Activated CD4-positive, alpha-beta memory T cell treated with anti-CD3 and anti-CD28 coated beads for 36 hours (primary cell): ENCODE measurements at regions not wholly inside any gene's neighbourhood (a gene's known extent, or its start where the extent isn't known, plus 50 kb on each side); places are given as distances from the start of the nearest gene placed in this dataset.
"Not testable (repeated sequence)": the region's sequence is repeated elsewhere in the genome, so short reads cannot be mapped to it uniquely, and the experiment has no call there.

ENCODE experiments used
- CTCF ChIA-PET: fragments of 350-600 bp; sonication (Branson Sonifier 250); formaldehyde crosslinking; loops from one replicate; lab custom pipeline; 2021; ENCODE audit warnings: antibody characterized with exemption, inconsistent platforms; lab: Charles Lee
- POLR2A ChIA-PET: fragments of 350-600 bp; sonication (Branson Sonifier 250); formaldehyde crosslinking; loops from one replicate; lab custom pipeline; 2021; ENCODE audit warnings: antibody characterized with exemption; lab: Charles Lee
- DNase-seq: peaks from one replicate; pipeline ENCODE4 v3.0.0-alpha.2; 2020
- H3K27ac Mint-ChIP-seq: one replicate; pipeline ENCODE4 v1.8.0; 2021; ENCODE audit warnings: mixed read lengths
- H3K27me3 Mint-ChIP-seq: one replicate; pipeline ENCODE4 v1.8.0; 2021; ENCODE audit warnings: mixed read lengths
- H3K36me3 Mint-ChIP-seq: one replicate; pipeline ENCODE4 v1.8.0; 2021; ENCODE audit warnings: mixed read lengths
- H3K4me1 Mint-ChIP-seq: one replicate; pipeline ENCODE4 v1.8.0; 2021; ENCODE audit warnings: low read depth, mixed read lengths
- H3K4me3 Mint-ChIP-seq: one replicate; pipeline ENCODE4 v1.8.0; 2021; ENCODE audit warnings: mild to moderate bottlenecking, mixed read lengths
- H3K9me3 Mint-ChIP-seq: one replicate; pipeline ENCODE4 v1.8.0; 2021; ENCODE audit warnings: mixed read lengths
- intact Hi-C: fragments of 100-400 bp; cut with micrococcal nuclease; formaldehyde crosslinking; loops from one replicate; pipeline ENCODE4 v1.15.1; 2023

- DNase-seq: no peak
- H3K4me3 Mint-ChIP-seq: no peak overlapping the region
- CTCF ChIA-PET: no interaction called here
- POLR2A ChIA-PET: no interaction called here
- peaks cover 22% of the 10 kb centered on the region for H3K27me3 Mint-ChIP-seq
- no peak overlapping the region for H3K27ac Mint-ChIP-seq
- no peaks in the 10 kb centered on the region for H3K36me3 Mint-ChIP-seq
- intact Hi-C loops: no loop called here
- peaks cover under 1% of the 10 kb centered on the region for H3K4me1 Mint-ChIP-seq
- H3K9me3 Mint-ChIP-seq: no peaks in the 10 kb centered on the region
These were observed 186.7 kb downstream of the LARP7 start for GRCh38 chr4:112823606-112824005.

GRCh38 chr4:112830753-112831386, 193.9 kb downstream of the LARP7 start:
- H3K4me1 Mint-ChIP-seq: no peaks in the 10 kb centered on the region
- no peaks in the 10 kb centered on the region for H3K36me3 Mint-ChIP-seq
- ChIA-PET POLR2A (no interaction called here), CTCF (no interaction called here)
- no peak for DNase-seq
- H3K9me3 Mint-ChIP-seq: no peaks in the 10 kb centered on the region
- intact Hi-C loops: no loop called here
- no peak overlapping the region for H3K4me3 Mint-ChIP-seq
- H3K27ac Mint-ChIP-seq: no peak overlapping the region
- peaks cover 5% of the 10 kb centered on the region for H3K27me3 Mint-ChIP-seq

DNA sequence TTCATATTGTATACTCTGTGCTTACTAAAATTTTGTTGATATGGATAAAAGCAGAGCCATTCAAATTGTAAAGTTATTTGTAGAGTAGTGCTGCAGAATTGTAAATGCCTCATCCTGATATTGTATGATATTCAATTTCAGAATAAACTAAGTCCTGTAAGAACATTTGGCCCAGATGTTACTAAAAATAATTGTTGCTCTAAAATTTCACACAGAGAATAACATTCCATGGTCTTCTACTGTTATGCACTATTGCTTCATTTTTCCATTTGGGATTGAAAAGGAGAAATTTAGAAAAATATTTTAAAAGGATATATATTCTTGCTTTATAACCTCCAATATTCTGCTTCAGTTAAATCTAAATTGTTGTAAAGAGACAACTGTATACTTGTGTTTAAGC, 195.6 kb downstream of the LARP7 start:
- ChIA-PET CTCF (no interaction called here), POLR2A (no interaction called here)
- Mint-ChIP-seq H3K9me3 (peaks cover 5% of the 10 kb centered on the region), H3K4me1 (no peaks in the 10 kb centered on the region), H3K27me3 (no peaks in the 10 kb centered on the region), H3K36me3 (no peaks in the 10 kb centered on the region), H3K27ac (no peak overlapping the region), H3K4me3 (no peak overlapping the region)
- intact Hi-C loops: no loop called here
- DNase-seq: no peak

GRCh38 chr4:112836895-112837294, 200.0 kb downstream of the LARP7 start:
- CTCF ChIA-PET: no interaction called here

GRCh38 chr4:112838015-112838414, 201.1 kb downstream of the LARP7 start:
- CTCF ChIA-PET, H3K4me1 Mint-ChIP-seq, H3K27ac Mint-ChIP-seq, intact Hi-C loops, H3K4me3 Mint-ChIP-seq, DNase-seq, POLR2A ChIA-PET, H3K36me3 Mint-ChIP-seq, H3K27me3 Mint-ChIP-seq, H3K9me3 Mint-ChIP-seq: not testable (repeated sequence)

More at GRCh38 chr4:112836895-112837294, 200.0 kb downstream of the LARP7 start:
- Mint-ChIP-seq H3K4me3 (no peak overlapping the region), H3K27ac (no peak overlapping the region), H3K4me1 (no peaks in the 10 kb centered on the region), H3K36me3 (no peaks in the 10 kb centered on the region), H3K9me3 (peaks cover 5% of the 10 kb centered on the region), H3K27me3 (peaks cover 2% of the 10 kb centered on the region)
- no peak for DNase-seq
- POLR2A ChIA-PET: no interaction called here
- intact Hi-C loops: no loop called here

DNA sequence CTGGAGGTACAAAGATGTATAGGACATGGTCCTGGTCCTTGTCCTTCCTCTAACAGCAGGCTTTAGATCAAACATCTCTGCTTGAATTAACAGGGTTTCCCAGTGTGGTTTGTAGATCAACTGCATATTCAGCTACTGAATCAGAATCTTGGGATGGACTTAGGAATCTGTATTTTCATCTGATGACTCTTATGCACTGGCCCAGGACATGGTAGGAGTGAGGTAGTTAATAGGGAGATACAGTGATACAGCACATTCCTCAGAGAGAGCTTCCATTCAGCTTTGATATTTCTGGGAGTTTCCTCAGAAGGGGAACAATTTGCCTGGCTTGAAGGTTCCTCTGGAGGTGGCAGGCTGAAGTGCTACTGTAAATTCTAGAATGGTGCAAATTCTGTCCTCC, 203.1 kb downstream of the LARP7 start:
- CTCF ChIA-PET: no interaction called here
- H3K27ac Mint-ChIP-seq: no peak overlapping the region
- DNase-seq: no peak
- H3K27me3 Mint-ChIP-seq: peaks cover 2% of the 10 kb centered on the region
- H3K36me3 Mint-ChIP-seq: no peaks in the 10 kb centered on the region
- H3K9me3 Mint-ChIP-seq: peaks cover 5% of the 10 kb centered on the region
- intact Hi-C loops: no loop called here
- POLR2A ChIA-PET: no interaction called here
- no peak overlapping the region for H3K4me3 Mint-ChIP-seq
- H3K4me1 Mint-ChIP-seq: no peaks in the 10 kb centered on the region

DNA sequence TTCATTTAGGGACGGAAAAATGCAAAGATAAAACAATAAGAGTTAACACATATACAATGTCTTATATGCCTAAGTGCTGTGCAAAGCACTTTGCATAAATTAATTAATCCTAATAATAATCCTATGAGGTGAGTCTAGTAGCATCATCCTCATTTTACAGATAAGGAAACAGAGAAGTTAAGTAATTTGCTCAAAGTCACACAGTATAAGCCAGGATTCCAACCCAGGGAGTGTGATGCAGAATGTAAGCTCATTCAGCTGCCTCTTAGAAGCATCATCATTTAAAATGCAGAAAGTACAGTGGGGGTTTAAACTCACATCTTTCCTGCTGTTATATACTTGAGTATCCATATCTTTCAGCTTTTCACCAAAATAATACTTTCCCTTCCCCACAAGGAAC, 203.7 kb downstream of the LARP7 start:
- intact Hi-C loops: no loop called here
- DNase-seq: no peak
- CTCF ChIA-PET: no interaction called here
- Mint-ChIP-seq H3K4me1 (no peaks in the 10 kb centered on the region), H3K9me3 (peaks cover 5% of the 10 kb centered on the region), H3K27me3 (peaks cover 2% of the 10 kb centered on the region), H3K4me3 (no peak overlapping the region), H3K27ac (no peak overlapping the region), H3K36me3 (no peaks in the 10 kb centered on the region)
- POLR2A ChIA-PET: no interaction called here

DNA sequence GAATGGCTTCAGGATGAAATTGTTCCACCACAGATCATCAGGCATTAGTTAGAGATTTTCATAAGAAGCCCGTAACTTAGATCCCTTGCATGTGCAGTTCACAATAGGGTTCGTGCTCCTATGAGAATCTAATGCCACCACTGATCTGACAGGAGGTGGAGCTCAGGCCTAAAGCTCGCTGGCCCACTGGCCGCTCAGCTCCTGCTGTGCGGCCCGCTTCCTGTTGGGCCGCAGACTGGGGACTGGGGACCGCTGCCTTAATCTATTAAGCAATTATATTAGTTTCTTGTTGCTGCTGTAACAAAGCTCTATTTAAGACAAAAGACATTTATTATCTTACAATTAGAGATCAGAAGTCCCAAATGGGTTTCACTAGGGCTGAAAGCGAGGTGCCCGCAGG, 205.6 kb downstream of the LARP7 start:
- Mint-ChIP-seq H3K4me3 (no peak overlapping the region), H3K9me3 (no peaks in the 10 kb centered on the region), H3K27ac (no peak overlapping the region), H3K27me3 (peaks cover 2% of the 10 kb centered on the region), H3K36me3 (no peaks in the 10 kb centered on the region), H3K4me1 (no peaks in the 10 kb centered on the region)
- POLR2A ChIA-PET: no interaction called here
- intact Hi-C loops: no loop called here
- no peak for DNase-seq
- CTCF ChIA-PET: interaction anchor here (0.6 kb wide), 1 partner anchor 207 kb away, joined by 3 read pairs; no protein-coding TSS in a partner anchor

- no peaks in the 10 kb centered on the region for H3K9me3 Mint-ChIP-seq
- H3K27me3 Mint-ChIP-seq: peaks cover under 1% of the 10 kb centered on the region
- H3K36me3 Mint-ChIP-seq: no peaks in the 10 kb centered on the region
- H3K4me1 Mint-ChIP-seq: no peaks in the 10 kb centered on the region
- DNase-seq: no peak
- H3K27ac Mint-ChIP-seq: no peak overlapping the region
- no peak overlapping the region for H3K4me3 Mint-ChIP-seq
- CTCF ChIA-PET: no interaction called here
- POLR2A ChIA-PET: no interaction called here
- intact Hi-C loops: no loop called here
These were observed 204.1 kb upstream of the ANK2 start for GRCh38 chr4:112845386-112845785.

GRCh38 chr4:112847045-112847444, 202.4 kb upstream of the ANK2 start:
- CTCF ChIA-PET: no interaction called here
- POLR2A ChIA-PET: no interaction called here
- intact Hi-C loops: no loop called here
- Mint-ChIP-seq H3K4me1 (no peaks in the 10 kb centered on the region), H3K27ac (no peak overlapping the region), H3K36me3 (no peaks in the 10 kb centered on the region), H3K4me3 (no peak overlapping the region), H3K27me3 (peaks cover 1% of the 10 kb centered on the region), H3K9me3 (no peaks in the 10 kb centered on the region)
- no peak for DNase-seq

DNA sequence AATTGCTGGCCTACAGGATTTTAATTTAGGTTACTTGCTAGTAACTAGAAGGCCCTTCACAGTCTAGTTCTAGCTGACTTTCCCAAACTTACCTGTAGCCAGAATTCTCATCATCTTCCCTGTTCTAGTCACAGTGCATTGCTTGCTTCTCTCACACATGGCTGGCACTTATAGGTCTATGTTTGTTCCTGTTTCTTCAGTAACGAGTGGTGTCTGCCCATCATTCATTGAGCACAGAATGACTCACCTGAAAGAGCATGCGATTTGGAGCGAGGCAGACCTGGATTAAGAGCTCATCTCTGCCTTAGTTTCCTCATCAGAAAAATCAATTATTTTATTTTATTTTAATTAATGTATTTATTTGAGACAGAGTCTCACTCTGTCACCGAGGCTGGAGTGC, 201.7 kb upstream of the ANK2 start:
- DNase-seq: no peak
- Mint-ChIP-seq H3K9me3 (no peaks in the 10 kb centered on the region), H3K27me3 (peaks cover 2% of the 10 kb centered on the region), H3K4me1 (no peaks in the 10 kb centered on the region), H3K4me3 (no peak overlapping the region), H3K36me3 (no peaks in the 10 kb centered on the region), H3K27ac (no peak overlapping the region)
- POLR2A ChIA-PET: no interaction called here
- CTCF ChIA-PET: no interaction called here
- intact Hi-C loops: no loop called here

DNA sequence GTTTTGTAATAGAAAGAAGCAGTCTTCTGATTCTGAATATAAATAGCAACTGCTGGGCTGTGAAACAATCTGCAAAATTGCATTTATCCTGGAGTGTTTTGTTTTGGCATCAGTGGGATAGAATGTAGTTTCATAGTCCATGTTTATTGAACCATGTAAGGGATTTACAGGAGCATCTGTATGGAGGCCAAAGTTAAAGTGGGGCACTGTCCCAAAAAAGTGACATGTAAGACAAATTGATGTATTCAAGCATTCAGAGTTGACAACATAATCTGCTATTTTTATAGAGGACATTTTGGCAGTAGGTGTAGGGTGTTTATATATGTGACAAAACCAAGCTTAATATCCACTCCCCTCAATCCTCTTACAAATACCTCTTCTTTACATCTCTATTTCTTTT, 200.5 kb upstream of the ANK2 start:
- Mint-ChIP-seq H3K4me1 (no peaks in the 10 kb centered on the region), H3K4me3 (no peak overlapping the region), H3K27ac (no peak overlapping the region), H3K9me3 (no peaks in the 10 kb centered on the region), H3K27me3 (peaks cover 2% of the 10 kb centered on the region), H3K36me3 (no peaks in the 10 kb centered on the region)
- ChIA-PET POLR2A (no interaction called here), CTCF (no interaction called here)
- DNase-seq: no peak
- intact Hi-C loops: no loop called here

- no peak overlapping the region for H3K4me3 Mint-ChIP-seq
These were observed 196.9 kb upstream of the ANK2 start for GRCh38 chr4:112852601-112853000.

More at GRCh38 chr4:112852601-112853000, 196.9 kb upstream of the ANK2 start:
- intact Hi-C loops: no loop called here
- H3K4me1 Mint-ChIP-seq: no peaks in the 10 kb centered on the region
- no peaks in the 10 kb centered on the region for H3K36me3 Mint-ChIP-seq
- ChIA-PET POLR2A (no interaction called here), CTCF (no interaction called here)
- no peaks in the 10 kb centered on the region for H3K9me3 Mint-ChIP-seq
- peaks cover 2% of the 10 kb centered on the region for H3K27me3 Mint-ChIP-seq
- H3K27ac Mint-ChIP-seq: no peak overlapping the region
- no peak for DNase-seq
